Progenitor cell of endocrine pancreas (in vitro differentiated cells): ENCODE measurements at regions not wholly inside any gene's neighbourhood (a gene's known extent, or its start where the extent isn't known, plus 50 kb on each side); places are given as distances from the start of the nearest gene placed in this dataset.

Experiments
- DNase-seq: peaks from one replicate; pipeline ENCODE4 v3.0.0; 2021; ENCODE audit warnings: low spot score; ENCODE audit not compliant: unreplicated experiment
- H3K27ac Mint-ChIP-seq: 2 replicates; pipeline ENCODE4 v1.8.0; 2021; ENCODE audit warnings: mild to moderate bottlenecking, moderate library complexity, mixed read lengths
- H3K27me3 Mint-ChIP-seq: 2 replicates; pipeline ENCODE4 v1.8.0; 2021; ENCODE audit warnings: mixed read lengths
- H3K36me3 Mint-ChIP-seq: 2 replicates; pipeline ENCODE4 v1.8.0; 2022; ENCODE audit warnings: mixed read lengths; ENCODE audit not compliant: insufficient read depth
- H3K4me1 Mint-ChIP-seq: 2 replicates; pipeline ENCODE4 v1.8.0; 2021; ENCODE audit warnings: low read depth, mixed read lengths
- H3K4me3 Mint-ChIP-seq: 2 replicates; pipeline ENCODE4 v1.8.0; 2021; ENCODE audit warnings: low read depth, mild to moderate bottlenecking, moderate library complexity, mixed read lengths
- H3K9me3 Mint-ChIP-seq: 2 replicates; pipeline ENCODE4 v1.8.0; 2021; ENCODE audit warnings: low read depth, mixed read lengths
- CTCF ChIP-seq: fragments of 200-600 bp; sonication (generic); IDR thresholded peaks from one replicate; pipeline ENCODE4 v1.5.0; 2021; ENCODE audit warnings: antibody characterized with exemption, mild to moderate bottlenecking; ENCODE audit not compliant: unreplicated experiment

GRCh38 chr3:187434524-187434923, 66.3 kb downstream of the RTP4 start:
- no peaks in the 10 kb centered on the region for H3K4me1 Mint-ChIP-seq
- no peaks in the 10 kb centered on the region for H3K27me3 Mint-ChIP-seq
- H3K9me3 Mint-ChIP-seq: peaks cover 7% of the 10 kb centered on the region
- no peak overlapping the region for H3K4me3 Mint-ChIP-seq
- DNase-seq: no peak
- H3K36me3 Mint-ChIP-seq: no peaks in the 10 kb centered on the region
- H3K27ac Mint-ChIP-seq: peak overlapping the region; percentile 18
- no peak for TF ChIP-seq CTCF

- Mint-ChIP-seq H3K36me3 (no peaks in the 10 kb centered on the region), H3K27me3 (no peaks in the 10 kb centered on the region), H3K4me3 (no peak overlapping the region), H3K9me3 (peaks cover 11% of the 10 kb centered on the region), H3K4me1 (no peaks in the 10 kb centered on the region), H3K27ac (peak overlapping the region; percentile 49)
- no peak for DNase-seq
- TF ChIP-seq CTCF: no peak
Observed at GRCh38 chr3:187430576-187430975, 62.4 kb downstream of the RTP4 start.
